SK-N-SH (cell line): ENCODE measurements at regions not wholly inside any gene's neighbourhood (a gene's known extent, or its start where the extent isn't known, plus 50 kb on each side); places are given as distances from the start of the nearest gene placed in this dataset.

ENCODE experiments used
- CTCF ChIA-PET: fragments of 300-600, 350-600 bp; formaldehyde crosslinking; extraction: SDS; loops from one replicate; lab custom pipeline; 2021; lab: Yijun Ruan, JAX
- POLR2A ChIA-PET: fragments of 350-600 bp; sonication (Branson Sonifier 250); formaldehyde crosslinking; extraction: SDS; loops from one replicate; lab custom pipeline; 2020; ENCODE audit warnings: antibody characterized with exemption, inconsistent platforms; lab: Yijun Ruan, JAX
- DNase-seq: peaks from one replicate; pipeline ENCODE4 v3.0.0; 2012
- H2AFZ ChIP-seq: fragments of 200-600 bp; sonication (generic); 2 replicates; pipeline ENCODE4 v1.8.1; 2016; ENCODE audit warnings: antibody characterized with exemption, mild to moderate bottlenecking, low read depth
- H3F3A ChIP-seq: fragments of 200-600 bp; sonication (generic); replicated peaks from 2 replicates; pipeline ENCODE3; 2016; ENCODE audit warnings: antibody characterized with exemption, mild to moderate bottlenecking; ENCODE audit not compliant: insufficient read depth
- H3K27ac ChIP-seq, 2 experiments: fragments of 200-500 bp in 1 of 2; fragments of 200-600 bp in 1 of 2; sonication (Bioruptor generic) in 1 of 2; sonication (generic), shearing (Covaris generic) in 1 of 2; 2 replicates each; pipeline versions ENCODE4 v1.5.1 to v1.6.1; 2014 to 2016; ENCODE audit warnings: low read depth in 2 of 2, inconsistent platforms in 1 of 2, low read length in 1 of 2, mild to moderate bottlenecking in 1 of 2, mixed read lengths in 1 of 2
- H3K27me3 ChIP-seq: fragments of 200-600 bp; sonication (generic), shearing (Covaris generic); 2 replicates; pipeline ENCODE4 v1.6.1; 2016; ENCODE audit warnings: mixed run types; ENCODE audit not compliant: insufficient read depth
- H3K36me3 ChIP-seq, 2 experiments: fragments of 200-500 bp in 1 of 2; fragments of 200-600 bp in 1 of 2; sonication (Bioruptor generic) in 1 of 2; sonication (generic) in 1 of 2; replicated peaks in 1 of 2; 2 replicates each; pipeline versions ENCODE3 to v1.5.1; 2014 to 2016; ENCODE audit warnings: low read length in 1 of 2, mild to moderate bottlenecking in 1 of 2; ENCODE audit not compliant: insufficient read depth in 2 of 2, control insufficient read depth in 1 of 2
- H3K4me1 ChIP-seq, 2 experiments: fragments of 200-500 bp in 1 of 2; fragments of 200-600 bp in 1 of 2; sonication (Bioruptor generic) in 1 of 2; sonication (generic), shearing (Covaris generic) in 1 of 2; 2 replicates each; pipeline versions ENCODE4 v1.5.1 to v1.6.1; 2014 to 2016; ENCODE audit warnings: low read depth in 1 of 2, low read length in 1 of 2, mixed run types in 1 of 2; ENCODE audit not compliant: insufficient read depth in 2 of 2, control insufficient read depth in 1 of 2
- H3K4me2 ChIP-seq: fragments of 200-600 bp; sonication (generic), shearing (Covaris generic); 2 replicates; pipeline ENCODE4 v1.6.1; 2017; ENCODE audit warnings: mixed run types
- H3K4me3 ChIP-seq, 2 experiments: fragments of 200-500 bp in 1 of 2; fragments of 200-600 bp in 1 of 2; sonication (Bioruptor generic) in 1 of 2; sonication (generic), shearing (Covaris generic) in 1 of 2; 2 replicates each; pipeline versions ENCODE4 v1.5.1 to v1.8.1; 2014 to 2016; ENCODE audit warnings: low read depth in 2 of 2, inconsistent platforms in 1 of 2, low read length in 1 of 2, mild to moderate bottlenecking in 1 of 2, mixed read lengths in 1 of 2, moderate library complexity in 1 of 2
- H3K79me2 ChIP-seq: fragments of 200-600 bp; sonication (generic); 2 replicates; pipeline ENCODE4 v1.8.1; 2017; ENCODE audit warnings: mild to moderate bottlenecking; ENCODE audit not compliant: insufficient read depth
- H3K9ac ChIP-seq: fragments of 200-600 bp; sonication (generic); 2 replicates; pipeline ENCODE4 v1.6.1; 2017; ENCODE audit warnings: mixed run types
- H3K9me2 ChIP-seq: fragments of 200-600 bp; sonication (generic); 2 replicates; pipeline ENCODE4 v1.6.1; 2017; ENCODE audit warnings: mixed run types
- H3K9me3 ChIP-seq: fragments of 200-600 bp; sonication (generic); 2 replicates; pipeline ENCODE4 v1.6.1; 2017; ENCODE audit warnings: mixed run types, mild to moderate bottlenecking, moderate library complexity
- H4K20me1 ChIP-seq: fragments of 200-600 bp; sonication (generic); 2 replicates; pipeline ENCODE4 v1.6.1; 2017; ENCODE audit warnings: mild to moderate bottlenecking, mixed run types; ENCODE audit not compliant: insufficient read depth
- EP300 ChIP-seq, 2 experiments: IDR thresholded peaks; 2 replicates each; pipeline versions ENCODE4 v1.4.0 to v1.6.1; 2012; ENCODE audit warnings: borderline replicate concordance in 1 of 2, low read depth in 1 of 2, low read length in 1 of 2
- GABPA ChIP-seq: IDR thresholded peaks from 2 replicates; pipeline ENCODE4 v1.4.0; 2012; ENCODE audit warnings: low read depth, mild to moderate bottlenecking
- JUND ChIP-seq: IDR thresholded peaks from 2 replicates; pipeline ENCODE4 v1.4.0; 2012
- MXI1 ChIP-seq: IDR thresholded peaks from 2 replicates; pipeline ENCODE4 v1.6.1; 2012; ENCODE audit warnings: mild to moderate bottlenecking, low read depth, low read length, improper control_type of control experiment
- PBX3 ChIP-seq: IDR thresholded peaks from 2 replicates; pipeline ENCODE4; 2012
- RCOR1 ChIP-seq: fragments of 150-350 bp; IDR thresholded peaks from 2 replicates; pipeline ENCODE4 v1.6.1; 2017; ENCODE audit warnings: antibody characterized with exemption, low read length
- RXRA ChIP-seq: IDR thresholded peaks from 2 replicates; pipeline ENCODE4 v1.4.0; 2012; ENCODE audit warnings: low read depth, mild to moderate bottlenecking, borderline replicate concordance
- SIN3A ChIP-seq: IDR thresholded peaks from 2 replicates; pipeline ENCODE4 v1.6.1; 2012; ENCODE audit warnings: low read depth, mild to moderate bottlenecking, low read length, moderate library complexity, borderline replicate concordance
- SMC3 ChIP-seq: IDR thresholded peaks from 2 replicates; pipeline ENCODE4 v1.6.1; 2012; ENCODE audit warnings: low read depth, low read length, improper control_type of control experiment
- TEAD4 ChIP-seq: IDR thresholded peaks from 2 replicates; pipeline ENCODE4 v1.4.0; 2012; ENCODE audit warnings: mild to moderate bottlenecking, borderline replicate concordance; ENCODE audit not compliant: insufficient read depth
- USF1 ChIP-seq: IDR thresholded peaks from 2 replicates; pipeline ENCODE4 v1.4.0; 2012; ENCODE audit warnings: low read depth, borderline replicate concordance
- WGBS: methylation state at CpG from one replicate; pipeline ENCODE4 v1.1.6; 2017; ENCODE audit warnings: low lambda C conversion rate; 5-methylcytosine and 5-hydroxymethylcytosine counted together
- TF ChIP-seq, protein P1 (sequence below): IDR thresholded peaks from 2 replicates; pipeline ENCODE4 v1.4.0; 2012; ENCODE audit warnings: low read depth, borderline replicate concordance

DNA sequence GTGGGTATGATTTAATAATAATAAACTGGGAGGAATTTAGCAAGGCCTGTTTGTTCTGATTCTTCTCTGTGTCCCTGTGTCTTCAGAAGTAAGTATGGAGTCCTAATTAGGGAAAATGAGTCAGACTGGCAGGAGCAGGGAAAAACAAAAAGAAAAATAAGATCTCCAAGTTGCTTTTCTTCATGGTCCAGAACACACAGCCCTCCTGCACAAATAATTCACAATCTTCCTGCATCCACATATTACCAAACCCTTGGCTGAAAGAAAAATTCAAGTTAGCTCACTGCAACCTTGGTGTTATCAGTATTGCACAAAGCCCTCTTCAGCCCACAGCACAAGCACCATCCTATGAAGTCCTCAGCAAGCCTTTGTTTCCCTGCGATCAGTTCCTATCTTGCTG, 142.0 kb upstream of the LAMA2 start:
- H3K4me2 ChIP-seq = no peak overlapping the region
- 100% methylated on average over 1 of the region's 1 CpG for WGBS
- no peaks in the 10 kb centered on the region for H4K20me1 ChIP-seq
- ChIA-PET CTCF (no interaction called here), POLR2A (no interaction called here)
- H2AFZ ChIP-seq = no peak overlapping the region
- H3K36me3 ChIP-seq = no peaks in the 10 kb centered on the region
- H3F3A ChIP-seq = no peaks in the 10 kb centered on the region
- H3K9me2 ChIP-seq = no peaks in the 10 kb centered on the region
- TF ChIP-seq SIN3A = no peak
- TF ChIP-seq PBX3 = no peak
- no peak for TF ChIP-seq MXI1
- TF ChIP-seq RCOR1 = no peak
- no peak for TF ChIP-seq EP300 (IDR thresholded peaks at IDR 0.05; ENCODE audit: borderline replicate concordance in 1 of 2, low read depth in 1 of 2, low read length in 1 of 2)
- TF ChIP-seq RXRA = no peak
- H3K4me1 ChIP-seq = no peaks in the 10 kb centered on the region
- H3K79me2 ChIP-seq = no peaks in the 10 kb centered on the region
- no peak overlapping the region for H3K9ac ChIP-seq
- no peaks in the 10 kb centered on the region for H3K27me3 ChIP-seq
- no peaks in the 10 kb centered on the region for H3K9me3 ChIP-seq
- no peak overlapping the region for H3K27ac ChIP-seq
- no peak overlapping the region for H3K4me3 ChIP-seq
- no peak for DNase-seq

GRCh38 chr6:128739112-128739511, 143.8 kb upstream of the LAMA2 start:
- H3K27me3 ChIP-seq = no peaks in the 10 kb centered on the region
- no peak for TF ChIP-seq USF1
- no peak for TF ChIP-seq EP300 (IDR thresholded peaks at IDR 0.05; ENCODE audit: borderline replicate concordance in 1 of 2, low read depth in 1 of 2, low read length in 1 of 2)
- TF ChIP-seq, protein P1, sequence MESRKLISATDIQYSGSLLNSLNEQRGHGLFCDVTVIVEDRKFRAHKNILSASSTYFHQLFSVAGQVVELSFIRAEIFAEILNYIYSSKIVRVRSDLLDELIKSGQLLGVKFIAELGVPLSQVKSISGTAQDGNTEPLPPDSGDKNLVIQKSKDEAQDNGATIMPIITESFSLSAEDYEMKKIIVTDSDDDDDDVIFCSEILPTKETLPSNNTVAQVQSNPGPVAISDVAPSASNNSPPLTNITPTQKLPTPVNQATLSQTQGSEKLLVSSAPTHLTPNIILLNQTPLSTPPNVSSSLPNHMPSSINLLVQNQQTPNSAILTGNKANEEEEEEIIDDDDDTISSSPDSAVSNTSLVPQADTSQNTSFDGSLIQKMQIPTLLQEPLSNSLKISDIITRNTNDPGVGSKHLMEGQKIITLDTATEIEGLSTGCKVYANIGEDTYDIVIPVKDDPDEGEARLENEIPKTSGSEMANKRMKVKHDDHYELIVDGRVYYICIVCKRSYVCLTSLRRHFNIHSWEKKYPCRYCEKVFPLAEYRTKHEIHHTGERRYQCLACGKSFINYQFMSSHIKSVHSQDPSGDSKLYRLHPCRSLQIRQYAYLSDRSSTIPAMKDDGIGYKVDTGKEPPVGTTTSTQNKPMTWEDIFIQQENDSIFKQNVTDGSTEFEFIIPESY = no peak
- TF ChIP-seq GABPA = no peak
- TF ChIP-seq SMC3 = no peak
- no peak for TF ChIP-seq RCOR1
- TF ChIP-seq TEAD4 = no peak
- no peak for TF ChIP-seq JUND
- H3K79me2 ChIP-seq = no peaks in the 10 kb centered on the region
- no peaks in the 10 kb centered on the region for H3K4me1 ChIP-seq
- no peaks in the 10 kb centered on the region for H3K9me2 ChIP-seq
- H3K27ac ChIP-seq = no peak overlapping the region
- WGBS = 10% methylated on average over 2 of the region's 2 CpGs
- H3F3A ChIP-seq = no peaks in the 10 kb centered on the region
- no peak overlapping the region for H3K4me2 ChIP-seq
- no peak overlapping the region for H2AFZ ChIP-seq
- H3K9ac ChIP-seq = no peak overlapping the region
- no peak overlapping the region for H3K4me3 ChIP-seq
- no peak for DNase-seq
- no peaks in the 10 kb centered on the region for H3K9me3 ChIP-seq
- ChIA-PET POLR2A (no interaction called here), CTCF (interaction anchor here (1.3 kb wide), 1 partner anchor 8 kb away, joined by 3 read pairs; no protein-coding TSS in a partner anchor)
- H4K20me1 ChIP-seq = no peaks in the 10 kb centered on the region
- no peaks in the 10 kb centered on the region for H3K36me3 ChIP-seq
